Type B pancreatic cell (in vitro differentiated cells): ENCODE measurements at regions not wholly inside any gene's neighbourhood (a gene's known extent, or its start where the extent isn't known, plus 50 kb on each side); places are given as distances from the start of the nearest gene placed in this dataset.

Source experiments
- DNase-seq: peaks from one replicate; pipeline ENCODE4 v3.0.0; 2021; ENCODE audit warnings: mixed read lengths; ENCODE audit not compliant: unreplicated experiment; ENCODE audit errors: extremely low spot score
- H3K27ac Mint-ChIP-seq: 2 replicates; pipeline ENCODE4 v1.8.0; 2021; ENCODE audit warnings: mild to moderate bottlenecking, mixed read lengths
- H3K27me3 Mint-ChIP-seq: 2 replicates; pipeline ENCODE4 v1.8.0; 2021; ENCODE audit warnings: mixed read lengths
- H3K36me3 Mint-ChIP-seq: 2 replicates; pipeline ENCODE4 v1.8.0; 2021; ENCODE audit warnings: mixed read lengths
- H3K4me1 Mint-ChIP-seq: one replicate; pipeline ENCODE4 v1.8.0; 2021; ENCODE audit warnings: mixed read lengths; ENCODE audit not compliant: unreplicated experiment
- H3K4me3 Mint-ChIP-seq: 2 replicates; pipeline ENCODE4 v1.8.0; 2021; ENCODE audit warnings: mild to moderate bottlenecking, mixed read lengths
- H3K9me3 Mint-ChIP-seq: 2 replicates; pipeline ENCODE4 v1.8.0; 2021; ENCODE audit warnings: mixed read lengths
- CTCF ChIP-seq: fragments of 200-600 bp; sonication (generic); conservative IDR thresholded peaks from 2 replicates; pipeline ENCODE4 v1.5.0; 2021; ENCODE audit warnings: antibody characterized with exemption, mild to moderate bottlenecking

- Mint-ChIP-seq H3K4me3 (no peak overlapping the region), H3K27ac (no peak overlapping the region), H3K27me3 (no peaks in the 10 kb centered on the region), H3K36me3 (no peaks in the 10 kb centered on the region), H3K9me3 (peaks cover 10% of the 10 kb centered on the region), H3K4me1 (peaks cover 6% of the 10 kb centered on the region)
- no peak for DNase-seq
- no peak for TF ChIP-seq CTCF
Measured at GRCh38 chr4:124879195-124879594, 166.7 kb upstream of the ANKRD50 start.

- H3K4me1 Mint-ChIP-seq: no peaks in the 10 kb centered on the region
- H3K9me3 Mint-ChIP-seq: peaks cover 13% of the 10 kb centered on the region
- H3K27me3 Mint-ChIP-seq: no peaks in the 10 kb centered on the region
- no peak for DNase-seq
- H3K36me3 Mint-ChIP-seq: no peaks in the 10 kb centered on the region
- H3K4me3 Mint-ChIP-seq: no peak overlapping the region
- no peak overlapping the region for H3K27ac Mint-ChIP-seq
- TF ChIP-seq CTCF: no peak
Measured at GRCh38 chr4:124874172-124874450, 161.6 kb upstream of the ANKRD50 start.

GRCh38 chr4:124873361-124874171 is 161.0 kb upstream of the ANKRD50 start:
- no peak for TF ChIP-seq CTCF
- DNase-seq: no peak
- H3K36me3 Mint-ChIP-seq: no peaks in the 10 kb centered on the region
- no peak overlapping the region for H3K27ac Mint-ChIP-seq
- H3K4me1 Mint-ChIP-seq: no peaks in the 10 kb centered on the region
- H3K9me3 Mint-ChIP-seq: peaks cover 13% of the 10 kb centered on the region
- H3K27me3 Mint-ChIP-seq: no peaks in the 10 kb centered on the region
- no peak overlapping the region for H3K4me3 Mint-ChIP-seq

GRCh38 chr4:124872659-124873058 is 160.1 kb upstream of the ANKRD50 start:
- H3K4me1 Mint-ChIP-seq: no peaks in the 10 kb centered on the region
- TF ChIP-seq CTCF: no peak
- no peaks in the 10 kb centered on the region for H3K27me3 Mint-ChIP-seq
- H3K4me3 Mint-ChIP-seq: no peak overlapping the region
- H3K9me3 Mint-ChIP-seq: peaks cover 13% of the 10 kb centered on the region
- H3K27ac Mint-ChIP-seq: no peak overlapping the region
- no peak for DNase-seq
- H3K36me3 Mint-ChIP-seq: no peaks in the 10 kb centered on the region

GRCh38 chr4:124869961-124870495 is 157.5 kb upstream of the ANKRD50 start:
- no peaks in the 10 kb centered on the region for H3K27me3 Mint-ChIP-seq
- H3K36me3 Mint-ChIP-seq: no peaks in the 10 kb centered on the region
- no peaks in the 10 kb centered on the region for H3K4me1 Mint-ChIP-seq
- TF ChIP-seq CTCF: no peak
- H3K9me3 Mint-ChIP-seq: peaks cover 3% of the 10 kb centered on the region
- DNase-seq: no peak
- no peak overlapping the region for H3K27ac Mint-ChIP-seq
- H3K4me3 Mint-ChIP-seq: no peak overlapping the region
